GM23338 (cell line): ENCODE measurements at regions not wholly inside any gene's neighbourhood (a gene's known extent, or its start where the extent isn't known, plus 50 kb on each side); places are given as distances from the start of the nearest gene placed in this dataset.

ENCODE experiments used
- ATAC-seq: fragments of 200-7000 bp; cut with Tn5 transposase; 3 replicates; pipeline ENCODE4 v1.9.1; 2020
- DNase-seq: peaks from one replicate; pipeline ENCODE4 v3.0.0-alpha.2; 2015; ENCODE audit warnings: low spot score
- H2AFZ ChIP-seq: fragments of 200-600 bp; sonication (generic); 2 replicates; pipeline ENCODE4 v1.8.0; 2016; ENCODE audit warnings: antibody characterized with exemption, mild to moderate bottlenecking, moderate library complexity
- H3F3A ChIP-seq: fragments of 200-600 bp; sonication (generic); replicated peaks from 2 replicates; pipeline ENCODE4 v1.8.0; 2017; ENCODE audit warnings: antibody characterized with exemption, mixed run types, low read depth
- H3K27ac ChIP-seq: fragments of 200-600 bp; sonication (generic); 2 replicates; pipeline ENCODE4 v1.6.1; 2016; ENCODE audit warnings: low read depth
- H3K27me3 ChIP-seq: fragments of 200-600 bp; sonication (generic); 2 replicates; pipeline ENCODE4 v1.8.0; 2016; ENCODE audit warnings: mild to moderate bottlenecking, mixed run types, moderate library complexity; ENCODE audit not compliant: insufficient read depth
- H3K36me3 ChIP-seq: fragments of 200-600 bp; sonication (generic); 2 replicates; pipeline ENCODE4 v1.8.0; 2016; ENCODE audit warnings: mild to moderate bottlenecking; ENCODE audit not compliant: insufficient read depth
- H3K4me1 ChIP-seq: fragments of 200-600 bp; sonication (generic); 2 replicates; pipeline ENCODE4 v1.8.0; 2016; ENCODE audit warnings: mild to moderate bottlenecking, moderate library complexity; ENCODE audit not compliant: insufficient read depth
- H3K4me2 ChIP-seq: fragments of 200-600 bp; sonication (generic); 2 replicates; pipeline ENCODE4 v1.7.1; 2017; ENCODE audit warnings: mixed run types
- H3K4me3 ChIP-seq: fragments of 200-600 bp; sonication (generic); 2 replicates; pipeline ENCODE4 v1.6.1; 2016; ENCODE audit warnings: mixed run types
- H3K79me2 ChIP-seq: fragments of 200-600 bp; sonication (generic); replicated peaks from 2 replicates; pipeline ENCODE4 v1.8.0; 2017; ENCODE audit warnings: mild to moderate bottlenecking; ENCODE audit not compliant: insufficient read depth
- H3K9me2 ChIP-seq: fragments of 200-600 bp; sonication (generic); 2 replicates; pipeline ENCODE4 v1.8.0; 2017; ENCODE audit not compliant: insufficient read depth
- H4K20me1 ChIP-seq: fragments of 200-600 bp; sonication (generic); replicated peaks from 2 replicates; pipeline ENCODE4 v1.8.0; 2017; ENCODE audit warnings: mild to moderate bottlenecking; ENCODE audit not compliant: insufficient read depth
- H3K27ac Mint-ChIP-seq: 2 replicates; pipeline ENCODE4 v1.8.0; 2020; ENCODE audit warnings: inconsistent platforms, mild to moderate bottlenecking, moderate library complexity, mixed read lengths
- H3K27me3 Mint-ChIP-seq: 3 replicates; pipeline ENCODE4 v1.8.0; 2022; ENCODE audit warnings: low read depth, mild to moderate bottlenecking, moderate library complexity, mixed read lengths, inconsistent platforms; ENCODE audit not compliant: insufficient read depth, poor library complexity
- H3K36me3 Mint-ChIP-seq: 3 replicates; pipeline ENCODE4 v1.8.0; 2021; ENCODE audit warnings: low read depth, mild to moderate bottlenecking, inconsistent platforms, moderate library complexity, mixed read lengths
- H3K4me1 Mint-ChIP-seq: 3 replicates; pipeline ENCODE4 v1.8.0; 2020; ENCODE audit warnings: mild to moderate bottlenecking, inconsistent platforms, mixed read lengths
- H3K4me3 Mint-ChIP-seq: 3 replicates; pipeline ENCODE4 v1.8.0; 2021; ENCODE audit warnings: moderate library complexity, mild to moderate bottlenecking, inconsistent platforms, mixed read lengths
- H3K9me3 Mint-ChIP-seq: 3 replicates; pipeline ENCODE4 v1.8.0; 2020; ENCODE audit warnings: moderate library complexity, mild to moderate bottlenecking, inconsistent platforms, mixed read lengths
- ETS1 ChIP-seq: IDR thresholded peaks from 2 replicates; pipeline ENCODE4 v1.6.1; 2016; ENCODE audit warnings: antibody characterized with exemption
- POLR2AphosphoS5 ChIP-seq: IDR thresholded peaks from 2 replicates; pipeline ENCODE4 v1.6.1; 2016; ENCODE audit warnings: antibody characterized with exemption, low read depth
- STAT1 ChIP-seq: IDR thresholded peaks from one replicate; pipeline ENCODE4 v1.6.1; 2016; ENCODE audit warnings: antibody characterized with exemption; ENCODE audit not compliant: unreplicated experiment
- ZNF114 ChIP-seq: fragments of 250-450 bp; sonication (Bioruptor Pico); IDR thresholded peaks from 2 replicates; pipeline ENCODE4 v1.5.0; 2020; ENCODE audit warnings: mild to moderate bottlenecking, moderate library complexity
- ZNF462 ChIP-seq: fragments of 250-450 bp; sonication (Bioruptor Pico); IDR thresholded peaks from 2 replicates; pipeline ENCODE4 v1.5.0; 2020; ENCODE audit warnings: mild to moderate bottlenecking, moderate library complexity

- Mint-ChIP-seq H3K27me3 (peaks cover 15% of the 10 kb centered on the region), H3K4me3 (no peak overlapping the region)
- TF ChIP-seq ZNF114 (CRISPR knock-in tag) (no peak), ETS1 (no peak), ZNF462 (CRISPR knock-in tag) (no peak)
These were observed 102.6 kb downstream of the PTPRS start for GRCh38 chr19:5237939-5238480.

GRCh38 chr19:5237190-5237780 lies 103.3 kb downstream of the PTPRS start:
- ATAC-seq, result no peak
- Histone ChIP-seq H3K4me2 (no peak overlapping the region), H3K4me3 (no peak overlapping the region), H3K4me1 (peaks cover 8% of the 10 kb centered on the region; the same call in 1 of the 2 replicates), H3F3A (0 out of 2 replicates have a peak, but pooled peaks cover 7% of the 10 kb centered on the region), H3K36me3 (no peaks in the 10 kb centered on the region), H4K20me1 (peaks cover 7% of the 10 kb centered on the region; the same call in 1 of the 2 replicates), H3K27ac (no peak overlapping the region), H3K9me2 (no peaks in the 10 kb centered on the region), H3K79me2 (no peaks in the 10 kb centered on the region), H2AFZ (no peak overlapping the region), H3K27me3 (no peaks in the 10 kb centered on the region)
- no peak overlapping the region for H3K27ac Mint-ChIP-seq
- no peak for TF ChIP-seq STAT1
- 0 out of 2 replicates have a peak, but pooled peaks have one; percentile 27 for TF ChIP-seq POLR2AphosphoS5
- H3K27me3 Mint-ChIP-seq, result peaks cover 13% of the 10 kb centered on the region
- no peak for DNase-seq
- H3K4me1 Mint-ChIP-seq, result peaks cover 9% of the 10 kb centered on the region
- H3K4me3 Mint-ChIP-seq, result no peak overlapping the region
- peaks cover 28% of the 10 kb centered on the region for H3K36me3 Mint-ChIP-seq
- no peaks in the 10 kb centered on the region for H3K9me3 Mint-ChIP-seq

More at GRCh38 chr19:5237939-5238480, 102.6 kb downstream of the PTPRS start:
- Histone ChIP-seq H3K79me2 (no peaks in the 10 kb centered on the region), H3K27ac (no peak overlapping the region), H3K27me3 (no peaks in the 10 kb centered on the region), H3K4me1 (peaks cover 8% of the 10 kb centered on the region; the same call in 1 of the 2 replicates), H3K36me3 (no peaks in the 10 kb centered on the region), H2AFZ (no peak overlapping the region), H3F3A (0 out of 2 replicates have a peak, but pooled peaks cover 7% of the 10 kb centered on the region), H3K4me3 (no peak overlapping the region), H3K9me2 (no peaks in the 10 kb centered on the region), H4K20me1 (peaks cover 7% of the 10 kb centered on the region; the same call in 1 of the 2 replicates), H3K4me2 (no peak overlapping the region)
- H3K9me3 Mint-ChIP-seq, result no peaks in the 10 kb centered on the region
- no peak overlapping the region for H3K27ac Mint-ChIP-seq
- peaks cover 31% of the 10 kb centered on the region for H3K36me3 Mint-ChIP-seq
- DNase-seq (no peak), ATAC-seq (no peak)
- H3K4me1 Mint-ChIP-seq, result peaks cover 9% of the 10 kb centered on the region
